Endodermal cell (in vitro differentiated cells): ENCODE measurements at regions not wholly inside any gene's neighbourhood (a gene's known extent, or its start where the extent isn't known, plus 50 kb on each side); places are given as distances from the start of the nearest gene placed in this dataset.

Source experiments
- DNase-seq: peaks from one replicate; pipeline ENCODE4 v3.0.0-alpha.2; 2017
- H3K27ac ChIP-seq: 2 replicates; pipeline ENCODE4 v1.5.1; 2013; ENCODE audit warnings: mild to moderate bottlenecking, low read depth, low read length, moderate library complexity
- H3K27me3 ChIP-seq: 2 replicates; pipeline ENCODE4 v1.6.1; 2013; ENCODE audit warnings: mild to moderate bottlenecking, low read length, moderate library complexity; ENCODE audit not compliant: insufficient read depth, control insufficient read depth, poor library complexity, severe bottlenecking
- H3K36me3 ChIP-seq: 2 replicates; pipeline ENCODE4 v1.7.0; 2013; ENCODE audit warnings: mild to moderate bottlenecking, low read length, moderate library complexity; ENCODE audit not compliant: control insufficient read depth, insufficient read depth
- H3K4me1 ChIP-seq: one replicate; pipeline ENCODE4 v1.7.0; 2013; ENCODE audit warnings: low read length; ENCODE audit not compliant: control insufficient read depth, insufficient read depth
- H3K4me3 ChIP-seq: 2 replicates; pipeline ENCODE4 v1.5.1; 2013; ENCODE audit warnings: mild to moderate bottlenecking, low read length, moderate library complexity
- H3K9ac ChIP-seq: 2 replicates; pipeline ENCODE4 v1.6.1; 2013; ENCODE audit warnings: mild to moderate bottlenecking, low read length, moderate library complexity; ENCODE audit not compliant: poor library complexity, severe bottlenecking; ENCODE audit errors: extremely low read depth
- H3K9me3 ChIP-seq: 2 replicates; pipeline ENCODE4 v1.6.1; 2013; ENCODE audit warnings: mild to moderate bottlenecking, low read length, moderate library complexity; ENCODE audit not compliant: control insufficient read depth
- H3K27ac Mint-ChIP-seq: 2 replicates; pipeline ENCODE4 v1.8.0; 2020; ENCODE audit warnings: mixed read lengths
- H3K27me3 Mint-ChIP-seq: 2 replicates; pipeline ENCODE4 v1.8.0; 2021; ENCODE audit warnings: mild to moderate bottlenecking, mixed read lengths; ENCODE audit not compliant: insufficient read depth
- H3K36me3 Mint-ChIP-seq: 2 replicates; pipeline ENCODE4 v1.8.0; 2020; ENCODE audit warnings: low read depth, mixed read lengths
- H3K4me1 Mint-ChIP-seq: 2 replicates; pipeline ENCODE4 v1.8.0; 2020; ENCODE audit warnings: mixed read lengths
- H3K4me3 Mint-ChIP-seq: 2 replicates; pipeline ENCODE4 v1.8.0; 2020; ENCODE audit warnings: mild to moderate bottlenecking, moderate library complexity, mixed read lengths
- H3K9me3 Mint-ChIP-seq: 2 replicates; pipeline ENCODE4 v1.8.0; 2020; ENCODE audit warnings: mild to moderate bottlenecking, mixed read lengths
- CTCF ChIP-seq: fragments of 200-600 bp; sonication (generic); conservative IDR thresholded peaks from 2 replicates; pipeline ENCODE4 v1.5.0; 2021; ENCODE audit warnings: antibody characterized with exemption, mild to moderate bottlenecking
- WGBS, 2 experiments: methylation state at CpG; one replicate each; pipeline versions ENCODE4 v1.1.5 to v1.1.7; 2013; ENCODE audit warnings: missing lambda C conversion rate in 2 of 2, mixed read lengths in 1 of 2; ENCODE audit not compliant: insufficient coverage in 1 of 2, insufficient read length in 1 of 2; 5-methylcytosine and 5-hydroxymethylcytosine counted together

GRCh38 chr1:166353213-166353612, 186.4 kb upstream of the FAM78B start:
- Mint-ChIP-seq H3K9me3 (no peaks in the 10 kb centered on the region), H3K27ac (no peak overlapping the region), H3K27me3 (no peaks in the 10 kb centered on the region), H3K4me1 (peaks cover 6% of the 10 kb centered on the region), H3K4me3 (no peak overlapping the region), H3K36me3 (no peaks in the 10 kb centered on the region)
- Histone ChIP-seq H3K9ac (no peak overlapping the region), H3K9me3 (no peaks in the 10 kb centered on the region), H3K27me3 (no peaks in the 10 kb centered on the region), H3K4me1 (no peaks in the 10 kb centered on the region), H3K27ac (no peak overlapping the region), H3K4me3 (no peak overlapping the region), H3K36me3 (no peaks in the 10 kb centered on the region)
- no peak for TF ChIP-seq CTCF
- DNase-seq, result no peak
- 96 to 100% methylated on average over 1 to 3 of the region's 3 CpGs for WGBS, 2 experiments

GRCh38 chr1:166354406-166354805, 187.6 kb upstream of the FAM78B start:
- no peaks in the 10 kb centered on the region for H3K36me3 Mint-ChIP-seq
- Histone ChIP-seq H3K9me3 (no peaks in the 10 kb centered on the region), H3K4me3 (no peak overlapping the region), H3K36me3 (no peaks in the 10 kb centered on the region), H3K4me1 (no peaks in the 10 kb centered on the region), H3K9ac (no peak overlapping the region), H3K27me3 (no peaks in the 10 kb centered on the region), H3K27ac (no peak overlapping the region)
- WGBS, 2 experiments, result 69 to 88% methylated on average over 2 to 4 of the region's 4 CpGs
- H3K27me3 Mint-ChIP-seq, result no peaks in the 10 kb centered on the region
- no peak overlapping the region for H3K4me3 Mint-ChIP-seq
- no peak overlapping the region for H3K27ac Mint-ChIP-seq
- DNase-seq, result peak; percentile 64
- peak; percentile 47 for TF ChIP-seq CTCF
- no peaks in the 10 kb centered on the region for H3K9me3 Mint-ChIP-seq
- peaks cover 6% of the 10 kb centered on the region for H3K4me1 Mint-ChIP-seq

GRCh38 chr1:166365081-166365480, 198.3 kb upstream of the FAM78B start:
- no peak for TF ChIP-seq CTCF
- no peak overlapping the region for H3K4me3 Mint-ChIP-seq
- DNase-seq, result no peak
- Histone ChIP-seq H3K9ac (no peak overlapping the region), H3K4me1 (no peaks in the 10 kb centered on the region), H3K9me3 (no peaks in the 10 kb centered on the region), H3K27me3 (no peaks in the 10 kb centered on the region), H3K36me3 (no peaks in the 10 kb centered on the region), H3K27ac (no peak overlapping the region), H3K4me3 (no peak overlapping the region)
- H3K36me3 Mint-ChIP-seq, result no peaks in the 10 kb centered on the region
- no peaks in the 10 kb centered on the region for H3K27me3 Mint-ChIP-seq
- no peaks in the 10 kb centered on the region for H3K4me1 Mint-ChIP-seq
- WGBS, 2 experiments, result 82 to 91% methylated on average over 2 to 4 of the region's 4 CpGs
- no peaks in the 10 kb centered on the region for H3K9me3 Mint-ChIP-seq
- no peak overlapping the region for H3K27ac Mint-ChIP-seq
